NCI-H2196 (cell line): ENCODE measurements at regions not wholly inside any gene's neighbourhood (a gene's known extent, or its start where the extent isn't known, plus 50 kb on each side); places are given as distances from the start of the nearest gene placed in this dataset.
"Not testable (repeated sequence)": the region's sequence is repeated elsewhere in the genome, so short reads cannot be mapped to it uniquely, and the experiment has no call there.

ENCODE experiments used
- DNase-seq: peaks from one replicate; lab custom pipeline; 2025; ENCODE audit not compliant: unreplicated experiment; lab: John Stamatoyannopoulos, UW

DNA sequence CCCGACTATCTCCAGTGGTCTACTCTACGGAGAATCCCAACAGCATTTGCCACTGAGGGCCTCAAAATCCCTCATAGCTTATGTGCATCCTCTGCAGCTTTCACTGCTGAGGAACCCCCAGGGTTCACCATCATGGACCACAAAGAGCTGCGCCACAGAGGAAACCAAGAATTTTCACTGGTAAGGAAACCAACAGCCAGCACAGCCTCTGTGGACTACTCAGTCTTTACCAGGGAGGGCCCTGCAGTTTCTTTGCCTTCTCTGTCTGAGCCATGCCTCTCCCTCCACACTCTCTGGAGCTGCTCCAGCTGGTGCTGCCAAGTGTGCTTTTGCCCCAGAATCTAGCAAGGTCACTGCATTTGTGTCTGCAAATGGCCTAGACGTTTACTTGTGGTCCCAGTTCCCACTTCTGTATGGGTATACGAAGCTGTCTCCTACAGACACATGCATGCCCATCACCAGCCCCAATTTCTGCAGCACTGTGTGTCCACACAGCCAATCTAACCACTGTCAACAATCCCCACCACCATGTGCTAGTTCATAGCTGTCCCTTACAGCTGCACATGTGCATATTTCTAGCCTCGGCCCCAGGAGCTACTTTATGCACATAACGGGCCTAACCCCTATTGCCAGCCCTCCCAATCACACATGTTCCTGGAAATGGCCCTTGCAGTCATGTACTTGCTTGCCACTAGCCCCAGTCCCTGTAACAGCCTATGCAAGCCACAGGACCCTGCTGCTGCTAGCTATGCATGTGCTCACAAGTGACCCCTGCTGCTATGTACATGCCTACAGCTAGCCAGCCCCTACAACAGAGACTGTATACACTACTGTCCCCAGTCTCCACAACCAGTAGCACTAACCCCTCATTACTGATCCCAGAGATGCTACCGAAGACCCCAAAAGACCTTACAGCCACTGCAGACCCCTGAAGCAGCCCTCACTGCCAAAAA, 1437.4 kb downstream of the CDH11 start:
- no peak for DNase-seq

DNA sequence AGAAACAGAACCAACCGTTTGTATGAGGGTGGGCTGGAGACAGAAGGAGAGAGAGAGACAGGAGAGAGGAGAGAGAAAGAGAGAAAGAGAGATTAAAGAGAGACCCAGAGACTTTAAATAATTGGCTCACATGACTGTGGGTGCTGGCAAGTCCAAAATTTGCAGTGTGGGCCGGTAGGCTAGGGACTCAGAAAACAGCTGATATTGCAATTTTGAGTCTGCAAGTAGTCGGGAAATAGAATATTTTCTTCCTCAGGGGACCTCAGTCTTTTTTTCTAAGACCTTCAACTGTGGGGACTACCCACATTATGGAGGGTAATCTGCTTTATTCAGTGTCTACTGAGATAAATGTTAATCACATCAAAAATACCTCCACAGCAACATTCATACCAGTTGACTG, 1439.0 kb downstream of the CDH11 start:
- DNase-seq: no peak

DNA sequence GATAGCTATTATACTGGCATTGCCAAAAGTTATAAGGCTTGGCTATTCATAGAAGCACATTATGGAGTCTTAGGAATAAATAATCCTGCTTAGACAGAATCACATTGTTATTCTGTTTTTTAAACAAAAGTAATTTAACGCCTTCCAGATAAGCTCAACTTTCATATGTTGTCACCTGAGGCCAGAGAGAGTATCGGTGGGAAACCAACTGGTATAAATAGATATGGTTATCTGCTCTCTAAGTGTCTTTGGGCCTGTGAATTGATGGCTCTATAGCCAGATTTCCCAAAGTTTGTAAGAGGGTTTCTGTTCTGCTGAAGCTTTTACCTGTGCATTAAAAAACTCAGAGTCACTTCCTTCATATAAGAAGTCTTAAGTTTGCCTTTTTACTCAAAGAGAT, 1449.4 kb downstream of the CDH11 start:
- no peak for DNase-seq

DNA sequence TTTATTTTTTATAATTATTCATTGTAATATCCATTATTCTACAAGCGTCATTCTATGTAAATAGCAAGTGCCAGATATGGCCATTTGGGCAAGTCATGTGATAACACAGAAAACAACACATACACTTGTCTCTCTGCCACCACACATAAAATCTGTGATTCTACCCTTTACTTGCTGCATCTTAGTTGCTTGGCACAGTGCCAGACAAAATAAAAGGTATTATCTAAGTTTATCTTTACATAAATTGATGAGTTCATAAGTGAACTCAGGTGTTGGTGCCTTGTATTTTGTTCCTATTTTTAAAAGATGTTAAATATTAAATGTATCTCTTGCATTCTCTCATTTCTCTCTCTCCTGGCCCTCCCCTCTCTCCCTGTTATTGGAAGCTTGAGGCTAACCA, 1458.7 kb downstream of the CDH11 start:
- no peak for DNase-seq

DNA sequence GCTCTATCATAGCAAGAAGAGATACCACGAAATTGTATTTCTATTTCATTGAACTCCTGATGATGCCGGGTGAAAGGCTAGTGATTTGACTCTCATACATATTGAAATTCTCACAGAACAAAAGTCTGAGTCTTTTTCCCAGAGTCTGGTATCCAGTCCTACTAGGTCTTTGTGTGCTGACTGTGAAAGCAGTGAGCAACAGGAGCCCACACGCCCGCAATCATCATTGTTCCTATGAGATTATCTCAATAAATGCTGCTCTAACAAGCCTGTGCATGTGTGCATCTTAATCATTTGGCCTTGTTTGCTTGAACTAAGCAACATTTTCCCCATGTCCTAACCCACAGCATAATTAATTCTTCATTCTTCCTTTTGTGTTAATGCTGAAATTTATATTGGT, 1466.0 kb downstream of the CDH11 start:
- DNase-seq: no peak

DNA sequence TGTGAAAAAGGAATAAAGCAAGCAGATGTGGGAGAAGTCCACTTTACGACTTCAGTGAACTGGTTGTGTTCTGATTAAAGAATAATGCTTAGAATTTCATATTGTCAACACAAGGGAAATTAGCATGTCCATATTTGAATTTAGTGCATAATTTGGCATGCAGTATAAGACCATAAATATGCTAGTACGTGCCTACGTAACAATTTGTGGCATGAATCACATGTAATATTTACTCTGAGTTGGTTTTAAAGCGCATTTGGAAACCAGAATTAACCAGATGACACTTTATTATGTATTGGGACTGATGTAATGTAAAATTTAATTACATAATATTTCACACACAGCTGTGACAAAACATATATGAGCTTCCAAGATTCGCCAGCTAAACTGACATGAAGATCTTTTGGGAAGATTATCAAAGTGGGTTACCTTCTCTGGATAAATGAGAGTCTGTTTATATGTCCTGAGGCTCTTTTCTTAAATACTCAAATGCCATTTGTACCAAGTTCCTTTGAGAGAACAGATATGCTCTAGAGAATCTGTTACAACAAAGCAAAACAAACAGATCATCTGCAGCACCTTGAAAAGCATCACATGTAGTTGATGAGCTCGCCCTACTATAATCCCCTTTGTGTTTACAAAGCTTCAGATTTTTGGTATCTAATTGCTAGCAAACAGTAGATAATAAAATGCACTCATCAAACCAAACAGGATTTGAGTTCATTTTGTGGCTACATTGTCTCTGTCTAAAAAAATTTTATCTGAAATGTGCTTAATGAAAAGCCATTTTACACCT, 1468.6 kb downstream of the CDH11 start:
- no peak for DNase-seq

DNA sequence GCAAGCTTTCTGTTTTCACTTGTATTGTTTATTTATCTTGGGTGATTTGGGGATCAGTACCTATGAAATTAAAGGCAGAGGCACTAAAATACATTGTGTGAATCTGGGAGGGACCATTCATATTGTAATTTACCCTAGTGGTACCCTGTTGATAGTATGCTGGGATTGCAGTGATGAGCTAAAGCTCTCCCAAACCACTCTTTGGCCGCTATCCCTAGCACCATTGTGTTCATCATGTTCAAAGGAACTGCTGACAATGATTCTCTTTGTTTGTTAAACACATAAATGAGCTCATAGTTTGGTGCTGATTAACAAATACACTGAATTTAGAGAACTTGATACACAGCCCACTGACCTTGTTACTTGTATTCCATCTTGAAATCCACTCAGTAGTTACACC, 1469.8 kb downstream of the CDH11 start:
- no peak for DNase-seq

DNA sequence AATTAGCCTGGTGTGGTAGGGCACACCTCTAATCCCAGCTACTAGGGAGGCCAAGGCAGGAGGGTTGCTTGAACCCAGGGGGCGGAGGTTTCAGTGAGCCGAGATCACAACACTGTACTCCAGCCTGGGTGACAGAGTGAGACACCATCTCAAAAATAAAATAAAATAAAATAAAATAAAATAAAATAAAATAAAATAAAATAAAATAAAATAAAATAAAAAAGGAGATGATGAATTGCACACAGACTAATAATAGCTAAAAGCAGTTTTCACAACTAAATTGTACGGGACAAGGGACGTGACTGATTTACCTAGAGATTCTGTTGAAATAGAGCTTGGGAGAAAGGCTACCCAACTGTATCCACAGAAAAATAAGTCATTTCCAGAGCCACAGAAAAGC, 1471.3 kb downstream of the CDH11 start:
- DNase-seq: no peak

DNA sequence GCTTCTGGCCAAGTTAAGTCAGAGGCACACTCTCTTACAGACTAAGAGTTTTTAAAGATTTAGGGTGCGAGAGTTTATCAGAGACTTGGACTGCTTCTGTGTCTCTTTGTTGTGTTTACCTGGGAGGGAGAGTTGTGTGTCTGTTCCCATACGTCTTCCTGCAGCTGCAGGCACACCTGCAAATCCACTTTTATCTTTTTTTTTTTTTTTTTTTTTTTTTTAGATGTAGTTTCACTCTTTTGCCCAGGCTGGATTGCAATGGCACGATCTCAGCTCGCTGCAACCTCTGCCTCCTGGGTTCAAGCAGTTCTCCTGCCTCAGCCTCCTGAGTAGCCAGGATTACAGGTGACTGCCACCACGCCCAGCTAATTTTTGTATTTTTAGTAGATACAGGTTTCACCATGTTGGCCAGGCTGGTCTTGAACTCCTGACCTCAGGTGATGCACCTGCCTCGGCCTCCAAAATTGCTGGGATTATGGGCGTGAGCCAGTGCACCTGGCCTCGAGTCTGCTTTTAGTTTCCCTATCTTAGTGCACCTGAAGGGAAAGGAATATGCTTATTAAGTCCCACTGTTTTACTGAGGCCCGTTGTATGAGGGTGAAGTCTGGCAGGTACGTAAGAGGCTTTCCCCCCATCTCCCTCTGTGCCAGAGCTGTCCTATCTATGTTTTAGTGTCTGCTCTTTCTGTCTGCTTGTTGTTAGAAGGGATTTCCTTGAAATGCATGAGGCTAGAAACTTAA, 1488.0 kb downstream of the CDH11 start:
- not testable (repeated sequence) for DNase-seq

DNA sequence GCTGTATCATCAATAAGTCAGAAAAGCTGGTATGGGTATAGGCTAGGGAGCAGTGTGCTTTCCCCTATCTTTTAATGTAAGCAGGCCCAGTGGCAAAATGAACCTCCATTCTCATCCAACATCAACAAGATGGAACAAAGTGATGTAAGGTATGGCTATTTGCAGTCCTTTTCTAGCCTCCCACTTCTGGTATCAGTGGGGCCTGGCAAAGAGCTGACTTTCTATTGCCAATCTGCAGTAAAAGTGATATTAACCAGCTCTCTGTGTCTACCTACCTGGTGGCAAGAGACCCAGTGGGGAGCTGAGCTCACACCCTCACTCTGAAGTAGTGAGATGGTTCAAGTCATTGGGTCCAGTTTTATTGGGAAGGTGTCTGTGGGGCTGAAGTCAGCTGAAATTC, 1492.6 kb downstream of the CDH11 start:
- DNase-seq: no peak

DNA sequence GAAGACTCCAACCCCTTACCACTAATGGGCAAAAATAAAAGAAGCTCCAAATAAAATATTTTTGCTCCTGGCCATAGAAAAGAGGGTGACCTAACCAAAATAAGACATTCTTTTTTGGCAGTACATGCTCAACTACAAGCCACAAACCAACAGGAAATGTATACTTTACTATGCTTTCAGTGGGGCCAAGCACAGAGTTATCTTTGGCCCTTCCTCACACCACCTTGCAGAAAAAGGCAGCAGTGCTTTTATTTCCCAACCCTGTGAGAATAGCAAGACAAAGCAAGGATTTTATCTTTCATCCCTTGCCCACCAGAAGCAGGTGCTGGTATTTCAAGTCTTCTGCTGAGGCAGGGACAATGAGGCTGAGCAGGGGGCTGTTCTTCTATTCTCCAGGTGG, 1493.1 kb downstream of the CDH11 start:
- no peak for DNase-seq

DNA sequence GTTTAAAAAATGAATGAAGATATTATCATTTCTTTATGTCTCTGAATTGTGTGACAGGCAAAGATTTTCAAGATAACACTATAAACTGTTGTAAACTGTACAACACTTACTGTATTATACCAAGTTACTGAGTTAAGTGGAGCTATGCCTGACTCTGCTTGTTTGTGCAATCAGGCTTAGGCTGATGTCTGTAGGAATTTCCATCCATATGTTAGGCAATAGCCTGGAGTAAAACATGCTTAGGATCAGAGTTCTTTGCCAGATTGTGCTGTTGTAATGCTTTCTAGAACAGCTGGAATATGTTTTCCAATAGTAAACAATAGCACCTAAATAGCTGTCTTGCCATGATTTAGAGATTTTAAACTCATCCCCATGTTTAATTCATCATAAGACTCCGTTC, 1496.7 kb downstream of the CDH11 start:
- DNase-seq: no peak

DNA sequence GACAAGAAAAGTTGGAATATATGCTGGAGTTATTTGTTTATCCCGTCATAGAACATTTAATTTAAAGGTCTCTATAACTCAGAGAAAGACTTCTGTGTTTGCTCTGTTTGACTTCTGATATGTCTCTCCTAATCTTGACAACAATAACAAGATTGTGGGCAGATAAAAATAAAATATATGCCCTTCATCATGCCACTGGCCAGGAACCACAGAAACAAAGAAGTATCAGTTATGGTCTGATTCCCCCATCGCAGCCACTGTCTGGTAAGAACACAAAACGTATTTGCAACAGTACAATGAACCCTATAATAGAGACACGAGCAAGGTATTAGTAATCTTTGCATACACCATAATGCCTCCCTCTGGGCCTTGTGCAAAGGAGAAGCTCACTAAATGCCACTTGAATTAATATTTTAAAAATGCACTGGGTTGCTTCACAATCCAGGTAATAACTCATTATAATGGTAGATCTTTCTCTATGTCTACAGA, 1498.3 kb downstream of the CDH11 start:
- DNase-seq: no peak

DNA sequence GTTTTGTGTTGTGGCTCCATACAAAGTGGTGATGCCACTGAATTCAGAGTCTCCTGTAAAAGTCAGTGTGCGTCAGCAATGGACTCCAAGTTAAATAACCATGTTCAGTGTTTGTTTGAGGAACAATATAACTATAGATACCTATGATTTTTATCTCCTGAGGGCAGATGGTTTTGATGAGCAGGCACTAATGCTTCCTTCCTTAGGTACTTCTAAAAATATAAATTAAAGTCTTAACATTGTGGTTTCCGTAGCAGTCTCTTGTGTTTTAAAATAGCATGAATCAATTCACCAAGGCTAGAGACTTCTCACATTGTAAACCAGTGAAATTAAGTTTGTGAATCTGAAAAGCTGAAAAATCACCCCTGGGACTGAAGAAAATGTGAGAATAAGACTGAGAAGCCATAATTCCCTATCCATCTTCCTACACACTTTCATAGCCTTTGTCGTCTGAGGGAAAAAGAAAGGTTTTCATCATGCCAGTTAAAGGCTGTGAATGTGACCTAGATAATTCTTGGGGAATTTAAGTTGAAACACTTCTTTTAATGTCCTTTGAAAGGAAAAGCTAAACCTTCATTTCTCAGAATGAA, 1502.9 kb downstream of the CDH11 start:
- DNase-seq: no peak

DNA sequence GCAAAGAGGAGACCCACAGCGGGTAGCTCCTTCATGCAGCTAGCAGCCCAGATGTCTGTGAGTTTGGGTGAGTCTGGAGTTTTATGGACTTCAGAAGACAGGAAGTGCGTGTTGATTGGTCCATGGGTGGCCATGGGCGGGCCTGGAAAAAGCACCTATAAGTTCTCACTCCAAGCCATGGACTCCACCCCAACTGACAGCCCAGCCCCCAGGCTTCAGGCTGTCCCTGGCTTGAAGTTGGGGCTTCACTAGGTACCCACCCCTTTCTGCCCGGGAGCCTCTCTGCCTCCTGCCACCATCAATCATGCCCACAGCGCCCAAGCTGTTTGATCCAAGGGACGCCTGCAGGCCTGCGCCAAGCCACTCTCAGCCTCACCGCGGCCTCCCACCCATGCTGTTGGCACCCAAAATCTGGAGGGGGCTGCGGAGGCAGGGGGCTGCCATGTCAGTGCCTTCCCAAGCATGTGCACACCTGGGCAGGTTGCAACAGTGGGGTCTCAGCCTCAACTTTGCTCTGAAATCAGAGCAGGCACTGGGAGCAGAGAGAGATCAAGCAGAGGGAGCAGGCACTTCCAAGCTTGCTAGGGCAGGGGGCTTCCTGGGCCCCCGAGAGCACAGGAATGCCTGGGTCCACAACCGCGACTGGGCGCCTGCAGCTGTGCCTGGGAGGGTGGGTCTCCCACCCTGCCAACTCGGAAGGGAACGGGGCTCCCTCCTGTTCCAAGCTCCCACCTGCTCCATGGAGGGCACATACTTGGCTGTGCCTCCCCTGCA, 1503.7 kb downstream of the CDH11 start:
- DNase-seq: peak; percentile 8

DNA sequence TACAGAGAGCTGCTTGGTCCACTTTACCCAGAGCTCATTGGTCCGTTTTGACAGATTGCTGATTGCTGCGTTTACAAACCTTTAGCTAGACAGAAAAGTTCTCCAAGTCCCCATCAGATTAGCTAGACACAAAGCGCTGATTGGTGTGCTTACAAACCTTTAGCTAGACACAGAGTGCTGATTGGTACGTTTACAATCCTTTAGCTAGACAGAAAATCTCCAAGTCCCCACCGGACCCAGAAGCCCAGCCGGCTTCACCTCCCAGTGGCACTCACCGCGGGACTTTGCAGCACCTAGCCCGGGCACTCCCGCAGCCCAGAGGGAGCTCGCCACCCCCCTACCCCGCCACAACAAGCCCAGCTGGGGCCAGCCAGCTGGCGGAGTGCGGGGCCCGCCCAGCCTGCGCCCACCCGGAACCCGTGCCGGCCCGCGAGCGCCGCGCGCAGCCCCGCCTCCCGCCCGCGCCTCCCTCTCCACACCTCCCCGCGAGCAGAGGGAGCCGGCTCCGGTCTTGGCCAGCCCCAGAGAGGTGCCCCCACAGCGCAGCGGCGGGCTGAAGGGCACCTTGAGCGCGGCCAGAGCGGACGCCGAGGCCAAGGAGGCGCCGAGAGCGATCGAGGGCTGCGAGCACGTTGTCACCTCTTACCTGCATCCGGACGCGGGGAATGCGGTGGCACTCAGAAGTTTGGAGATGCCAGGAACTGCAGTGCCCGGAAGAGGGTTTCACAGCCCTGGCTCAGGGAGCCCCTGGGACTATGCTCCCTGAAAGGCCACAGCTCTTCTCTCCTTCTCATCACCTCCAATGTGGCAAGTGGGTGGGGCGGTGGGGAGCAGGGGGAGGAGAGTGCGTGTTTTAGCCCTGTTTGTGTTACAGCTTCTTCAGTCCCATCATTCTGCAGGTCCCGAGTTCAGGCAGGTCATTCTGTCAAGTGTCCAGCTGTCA, 1504.5 kb downstream of the CDH11 start:
- DNase-seq: no peak

DNA sequence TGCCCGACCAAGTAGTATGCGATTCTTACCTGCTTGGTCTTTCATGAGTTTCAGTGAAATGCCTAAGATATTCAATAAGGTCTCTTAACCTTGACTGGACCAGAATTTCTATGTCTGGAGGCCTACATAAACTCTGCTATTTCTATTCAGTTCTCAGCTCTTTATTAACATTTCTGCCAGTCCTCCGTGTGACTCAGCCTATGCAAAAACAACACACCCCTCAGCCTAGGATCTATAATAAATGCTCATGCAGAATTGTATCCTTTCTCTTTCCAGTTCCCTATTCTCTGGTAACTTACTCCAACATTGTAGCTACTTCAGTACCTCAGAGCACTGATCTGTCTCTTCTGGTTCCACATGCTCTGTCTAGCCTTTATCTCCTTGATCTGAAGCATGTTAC, 1507.4 kb downstream of the CDH11 start:
- no peak for DNase-seq

DNA sequence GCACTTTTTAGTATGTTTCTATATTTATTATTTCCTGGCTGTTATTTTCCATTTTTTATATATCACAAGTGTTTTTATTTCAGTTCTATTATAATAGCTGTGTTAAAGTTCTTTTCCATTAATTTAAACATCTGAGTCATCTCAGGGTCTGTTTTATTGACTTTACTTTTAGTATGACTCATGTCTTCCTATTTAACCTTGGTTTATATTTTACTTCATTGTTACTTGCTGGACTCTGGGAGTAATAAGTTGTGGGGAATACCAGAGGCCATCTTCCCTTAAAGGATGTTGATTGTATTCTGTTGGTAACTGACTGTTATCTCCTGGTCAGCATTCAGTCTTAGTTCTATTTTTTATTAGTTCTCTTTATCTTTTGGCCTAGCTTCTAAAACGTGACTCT, 1508.2 kb downstream of the CDH11 start:
- DNase-seq: no peak
